Activated naive CD4-positive, alpha-beta T cell treated with anti-CD3 and anti-CD28 coated beads, Interleukin-2, amount 50 U/mL, for 24 hours (primary cell): ENCODE measurements at regions not wholly inside any gene's neighbourhood (a gene's known extent, or its start where the extent isn't known, plus 50 kb on each side); places are given as distances from the start of the nearest gene placed in this dataset.
"Not testable (repeated sequence)": the region's sequence is repeated elsewhere in the genome, so short reads cannot be mapped to it uniquely, and the experiment has no call there.

ENCODE experiments used
- H3K27ac Mint-ChIP-seq: one replicate; pipeline ENCODE4 v1.8.0; 2021; ENCODE audit warnings: mild to moderate bottlenecking, mixed read lengths
- H3K27me3 Mint-ChIP-seq: one replicate; pipeline ENCODE4 v1.8.0; 2021; ENCODE audit warnings: mixed read lengths
- H3K36me3 Mint-ChIP-seq: one replicate; pipeline ENCODE4 v1.8.0; 2021; ENCODE audit warnings: mixed read lengths
- H3K4me1 Mint-ChIP-seq: one replicate; pipeline ENCODE4 v1.8.0; 2021; ENCODE audit warnings: mixed read lengths
- H3K4me3 Mint-ChIP-seq: one replicate; pipeline ENCODE4 v1.8.0; 2021; ENCODE audit warnings: mild to moderate bottlenecking, mixed read lengths
- H3K9me3 Mint-ChIP-seq: one replicate; pipeline ENCODE4 v1.8.0; 2021; ENCODE audit warnings: mixed read lengths

- no peaks in the 10 kb centered on the region for H3K4me1 Mint-ChIP-seq
- no peaks in the 10 kb centered on the region for H3K36me3 Mint-ChIP-seq
- H3K4me3 Mint-ChIP-seq = no peak overlapping the region
- no peaks in the 10 kb centered on the region for H3K9me3 Mint-ChIP-seq
- no peak overlapping the region for H3K27ac Mint-ChIP-seq
- H3K27me3 Mint-ChIP-seq = peaks cover 8% of the 10 kb centered on the region
Observed at GRCh38 chr12:131318045-131318685, 364.5 kb downstream of the ADGRD1 start.

- no peaks in the 10 kb centered on the region for H3K4me1 Mint-ChIP-seq
- H3K27ac Mint-ChIP-seq = no peak overlapping the region
- no peaks in the 10 kb centered on the region for H3K27me3 Mint-ChIP-seq
- no peaks in the 10 kb centered on the region for H3K9me3 Mint-ChIP-seq
- H3K4me3 Mint-ChIP-seq = no peak overlapping the region
- no peaks in the 10 kb centered on the region for H3K36me3 Mint-ChIP-seq
Observed at GRCh38 chr12:131321988-131322387, 368.3 kb downstream of the ADGRD1 start.

- not testable (repeated sequence) for H3K36me3 Mint-ChIP-seq, H3K4me1 Mint-ChIP-seq, H3K27ac Mint-ChIP-seq, H3K4me3 Mint-ChIP-seq, H3K9me3 Mint-ChIP-seq, H3K27me3 Mint-ChIP-seq
Observed at GRCh38 chr12:131322460-131322859, 368.8 kb downstream of the ADGRD1 start.

GRCh38 chr12:131323879-131324278 is 370.2 kb downstream of the ADGRD1 start:
- Mint-ChIP-seq H3K9me3 (no peaks in the 10 kb centered on the region), H3K36me3 (no peaks in the 10 kb centered on the region), H3K4me3 (no peak overlapping the region), H3K27me3 (no peaks in the 10 kb centered on the region), H3K4me1 (no peaks in the 10 kb centered on the region), H3K27ac (no peak overlapping the region)

- no peaks in the 10 kb centered on the region for H3K27me3 Mint-ChIP-seq
- H3K4me1 Mint-ChIP-seq = no peaks in the 10 kb centered on the region
Observed at GRCh38 chr12:131327521-131328488, 374.1 kb downstream of the ADGRD1 start.

GRCh38 chr12:131328861-131329845 is 375.4 kb downstream of the ADGRD1 start:
- not testable (repeated sequence) for H3K36me3 Mint-ChIP-seq, H3K4me3 Mint-ChIP-seq, H3K9me3 Mint-ChIP-seq, H3K27me3 Mint-ChIP-seq, H3K27ac Mint-ChIP-seq, H3K4me1 Mint-ChIP-seq

More at GRCh38 chr12:131327521-131328488, 374.1 kb downstream of the ADGRD1 start:
- Mint-ChIP-seq H3K36me3 (no peaks in the 10 kb centered on the region), H3K9me3 (no peaks in the 10 kb centered on the region), H3K4me3 (no peak overlapping the region), H3K27ac (no peak overlapping the region)

- Mint-ChIP-seq H3K4me3 (no peak overlapping the region), H3K9me3 (no peaks in the 10 kb centered on the region), H3K27ac (no peak overlapping the region), H3K27me3 (no peaks in the 10 kb centered on the region), H3K36me3 (no peaks in the 10 kb centered on the region), H3K4me1 (no peaks in the 10 kb centered on the region)
Observed at GRCh38 chr12:131330106-131330815, 376.6 kb downstream of the ADGRD1 start.

GRCh38 chr12:131331148-131331750 is 377.5 kb downstream of the ADGRD1 start:
- Mint-ChIP-seq H3K4me3 (no peak overlapping the region), H3K9me3 (no peaks in the 10 kb centered on the region), H3K27ac (no peak overlapping the region), H3K36me3 (no peaks in the 10 kb centered on the region), H3K27me3 (no peaks in the 10 kb centered on the region), H3K4me1 (no peaks in the 10 kb centered on the region)

- Mint-ChIP-seq H3K27me3 (peaks cover 2% of the 10 kb centered on the region), H3K9me3 (no peaks in the 10 kb centered on the region), H3K4me1 (no peaks in the 10 kb centered on the region), H3K27ac (no peak overlapping the region), H3K4me3 (no peak overlapping the region), H3K36me3 (no peaks in the 10 kb centered on the region)
Observed at GRCh38 chr12:131332224-131332623, 378.5 kb downstream of the ADGRD1 start.

- Mint-ChIP-seq H3K27ac (no peak overlapping the region), H3K4me1 (no peaks in the 10 kb centered on the region), H3K9me3 (no peaks in the 10 kb centered on the region), H3K27me3 (peaks cover 2% of the 10 kb centered on the region), H3K4me3 (no peak overlapping the region), H3K36me3 (no peaks in the 10 kb centered on the region)
Observed at GRCh38 chr12:131333136-131333535, 377.8 kb upstream of the SFSWAP start.

- H3K9me3 Mint-ChIP-seq = no peaks in the 10 kb centered on the region
- peaks cover 2% of the 10 kb centered on the region for H3K27me3 Mint-ChIP-seq
- H3K4me3 Mint-ChIP-seq = no peak overlapping the region
- H3K27ac Mint-ChIP-seq = no peak overlapping the region
- H3K4me1 Mint-ChIP-seq = no peaks in the 10 kb centered on the region
- no peaks in the 10 kb centered on the region for H3K36me3 Mint-ChIP-seq
Observed at GRCh38 chr12:131333621-131334440, 377.1 kb upstream of the SFSWAP start.

- Mint-ChIP-seq H3K4me3 (no peak overlapping the region), H3K36me3 (no peaks in the 10 kb centered on the region)
Observed at GRCh38 chr12:131334835-131335234, 376.1 kb upstream of the SFSWAP start.

GRCh38 chr12:131335456-131335855 is 375.4 kb upstream of the SFSWAP start:
- peaks cover 4% of the 10 kb centered on the region for H3K27me3 Mint-ChIP-seq
- no peaks in the 10 kb centered on the region for H3K36me3 Mint-ChIP-seq
- no peaks in the 10 kb centered on the region for H3K9me3 Mint-ChIP-seq
- no peak overlapping the region for H3K27ac Mint-ChIP-seq
- H3K4me3 Mint-ChIP-seq = no peak overlapping the region
- H3K4me1 Mint-ChIP-seq = no peaks in the 10 kb centered on the region

More at GRCh38 chr12:131334835-131335234, 376.1 kb upstream of the SFSWAP start:
- Mint-ChIP-seq H3K27ac (no peak overlapping the region), H3K27me3 (peaks cover 2% of the 10 kb centered on the region), H3K9me3 (no peaks in the 10 kb centered on the region), H3K4me1 (no peaks in the 10 kb centered on the region)

GRCh38 chr12:131337861-131338260 is 373.0 kb upstream of the SFSWAP start:
- H3K36me3 Mint-ChIP-seq, H3K9me3 Mint-ChIP-seq, H3K4me1 Mint-ChIP-seq: not testable (repeated sequence)

More at GRCh38 chr12:131337861-131338260, 373.0 kb upstream of the SFSWAP start:
- not testable (repeated sequence) for H3K4me3 Mint-ChIP-seq, H3K27ac Mint-ChIP-seq, H3K27me3 Mint-ChIP-seq
